Neural progenitor cell (in vitro differentiated cells): ENCODE measurements at regions not wholly inside any gene's neighbourhood (a gene's known extent, or its start where the extent isn't known, plus 50 kb on each side); places are given as distances from the start of the nearest gene placed in this dataset.

Experiments used
- DNase-seq: peaks from one replicate; pipeline ENCODE4 v3.0.0-alpha.2; 2016; ENCODE audit warnings: low spot score
- H2AFZ ChIP-seq: fragments of 200-600 bp; sonication (generic); replicated peaks from 2 replicates; pipeline ENCODE4 v1.6.1; 2016; ENCODE audit warnings: antibody characterized with exemption
- H3F3A ChIP-seq: fragments of 200-600 bp; sonication (generic); 2 replicates; pipeline ENCODE4 v1.6.1; 2016; ENCODE audit warnings: antibody characterized with exemption, low read depth
- H3K27ac ChIP-seq: fragments of 200-600 bp; sonication (generic); 2 replicates; pipeline ENCODE4 v1.5.1; 2016; ENCODE audit warnings: mild to moderate bottlenecking
- H3K27me3 ChIP-seq: fragments of 200-600 bp; sonication (generic); 2 replicates; pipeline ENCODE4 v1.6.1; 2016; ENCODE audit warnings: mild to moderate bottlenecking, moderate library complexity
- H3K36me3 ChIP-seq: fragments of 200-600 bp; sonication (generic); 2 replicates; pipeline ENCODE4 v1.5.1; 2016
- H3K4me1 ChIP-seq: fragments of 200-600 bp; sonication (generic); 2 replicates; pipeline ENCODE4 v1.6.1; 2016; ENCODE audit warnings: mixed run types
- H3K4me2 ChIP-seq: fragments of 200-600 bp; sonication (generic); 2 replicates; pipeline ENCODE4 v1.6.1; 2016
- H3K4me3 ChIP-seq: fragments of 200-600 bp; sonication (generic); 2 replicates; pipeline ENCODE4 v1.5.1; 2016
- H3K79me2 ChIP-seq: fragments of 200-600 bp; sonication (generic); 2 replicates; pipeline ENCODE4 v1.6.1; 2016; ENCODE audit warnings: low read depth
- H3K9ac ChIP-seq: fragments of 200-600 bp; sonication (generic); 2 replicates; pipeline ENCODE4 v1.6.1; 2016
- H3K9me3 ChIP-seq: fragments of 200-600 bp; sonication (generic); 2 replicates; pipeline ENCODE4 v1.5.1; 2016; ENCODE audit warnings: low read depth
- H4K20me1 ChIP-seq: fragments of 200-600 bp; sonication (generic); 2 replicates; pipeline ENCODE4 v1.6.1; 2016; ENCODE audit warnings: low read depth
- H3K27ac Mint-ChIP-seq: 3 replicates; pipeline ENCODE4 v1.8.0; 2021; ENCODE audit warnings: mixed read lengths
- H3K27me3 Mint-ChIP-seq: 2 replicates; pipeline ENCODE4 v1.8.0; 2022; ENCODE audit warnings: low read depth, mild to moderate bottlenecking, inconsistent platforms, moderate library complexity, mixed read lengths; ENCODE audit not compliant: insufficient read depth
- H3K36me3 Mint-ChIP-seq: 3 replicates; pipeline ENCODE4 v1.8.0; 2021; ENCODE audit warnings: mixed read lengths
- H3K4me1 Mint-ChIP-seq: 3 replicates; pipeline ENCODE4 v1.8.0; 2021; ENCODE audit warnings: mixed read lengths
- H3K4me3 Mint-ChIP-seq: 3 replicates; pipeline ENCODE4 v1.8.0; 2021; ENCODE audit warnings: mild to moderate bottlenecking, moderate library complexity, mixed read lengths
- H3K9me3 Mint-ChIP-seq: 3 replicates; pipeline ENCODE4 v1.8.0; 2020; ENCODE audit warnings: mixed read lengths
- CTCF ChIP-seq: fragments of 200-600 bp; sonication (generic); IDR thresholded peaks from 2 replicates; pipeline ENCODE4 v1.5.1; 2017; ENCODE audit warnings: antibody characterized with exemption, mild to moderate bottlenecking
- EZH2 ChIP-seq: fragments of 200-600 bp; sonication (generic); IDR thresholded peaks from 2 replicates; pipeline ENCODE4 v1.6.1; 2017; ENCODE audit warnings: antibody characterized with exemption, mild to moderate bottlenecking, moderate library complexity
- EZH2phosphoT487 ChIP-seq: fragments of 200-600 bp; sonication (generic); IDR thresholded peaks from 2 replicates; pipeline ENCODE4 v1.6.1; 2017; ENCODE audit warnings: antibody characterized with exemption

GRCh38 chr10:90149563-90149962 is 448.2 kb downstream of the KIF20B start:
- H3K4me1 ChIP-seq: no peaks in the 10 kb centered on the region
- H3K36me3 ChIP-seq: no peaks in the 10 kb centered on the region
- no peaks in the 10 kb centered on the region for H3F3A ChIP-seq
- no peaks in the 10 kb centered on the region for H3K9me3 ChIP-seq
- H3K9ac ChIP-seq: no peak overlapping the region
- Mint-ChIP-seq H3K27me3 (no peaks in the 10 kb centered on the region), H3K4me1 (no peaks in the 10 kb centered on the region), H3K4me3 (no peak overlapping the region), H3K27ac (no peak overlapping the region), H3K9me3 (no peaks in the 10 kb centered on the region), H3K36me3 (no peaks in the 10 kb centered on the region)
- TF ChIP-seq EZH2phosphoT487 (no peak), CTCF (no peak), EZH2 (no peak)
- H3K27me3 ChIP-seq: no peaks in the 10 kb centered on the region
- no peaks in the 10 kb centered on the region for H3K79me2 ChIP-seq
- no peak overlapping the region for H3K4me3 ChIP-seq
- no peak overlapping the region for H3K27ac ChIP-seq
- no peaks in the 10 kb centered on the region for H4K20me1 ChIP-seq
- no peak overlapping the region for H3K4me2 ChIP-seq
- no peak for DNase-seq
- H2AFZ ChIP-seq: no peak overlapping the region

- no peaks in the 10 kb centered on the region for H3K79me2 ChIP-seq
- no peaks in the 10 kb centered on the region for H3K4me1 Mint-ChIP-seq
- no peak for DNase-seq
- H3K9me3 Mint-ChIP-seq: no peaks in the 10 kb centered on the region
- no peaks in the 10 kb centered on the region for H3K36me3 ChIP-seq
- no peak overlapping the region for H3K27ac ChIP-seq
- TF ChIP-seq EZH2phosphoT487: no peak
- no peak for TF ChIP-seq CTCF
- TF ChIP-seq EZH2: no peak
- no peaks in the 10 kb centered on the region for H3F3A ChIP-seq
- H4K20me1 ChIP-seq: no peaks in the 10 kb centered on the region
- H3K4me3 ChIP-seq: no peak overlapping the region
- H3K9ac ChIP-seq: no peak overlapping the region
- no peak overlapping the region for H3K4me2 ChIP-seq
- no peak overlapping the region for H3K4me3 Mint-ChIP-seq
- H3K4me1 ChIP-seq: no peaks in the 10 kb centered on the region
- no peak overlapping the region for H2AFZ ChIP-seq
- no peak overlapping the region for H3K27ac Mint-ChIP-seq
- H3K36me3 Mint-ChIP-seq: no peaks in the 10 kb centered on the region
- H3K27me3 ChIP-seq: no peaks in the 10 kb centered on the region
- H3K27me3 Mint-ChIP-seq: peaks cover 3% of the 10 kb centered on the region
- H3K9me3 ChIP-seq: no peaks in the 10 kb centered on the region
Measured at GRCh38 chr10:90162271-90162853, 461.0 kb downstream of the KIF20B start.

GRCh38 chr10:90167174-90168064 is 466.0 kb downstream of the KIF20B start:
- H3K9me3 Mint-ChIP-seq: no peaks in the 10 kb centered on the region
- H3F3A ChIP-seq: no peaks in the 10 kb centered on the region
- no peaks in the 10 kb centered on the region for H3K79me2 ChIP-seq
- no peak for TF ChIP-seq EZH2phosphoT487
- TF ChIP-seq EZH2: no peak
- no peak for TF ChIP-seq CTCF
- H3K4me1 ChIP-seq: no peaks in the 10 kb centered on the region
- H3K9me3 ChIP-seq: no peaks in the 10 kb centered on the region
- H3K9ac ChIP-seq: no peak overlapping the region
- no peak overlapping the region for H3K4me3 ChIP-seq
- H2AFZ ChIP-seq: no peak overlapping the region
- no peak for DNase-seq
- no peaks in the 10 kb centered on the region for H3K36me3 Mint-ChIP-seq
- no peak overlapping the region for H3K4me2 ChIP-seq
- H3K27me3 Mint-ChIP-seq: peaks cover 3% of the 10 kb centered on the region
- H3K36me3 ChIP-seq: no peaks in the 10 kb centered on the region
- H3K27me3 ChIP-seq: no peaks in the 10 kb centered on the region
- no peak overlapping the region for H3K4me3 Mint-ChIP-seq
- no peak overlapping the region for H3K27ac ChIP-seq
- no peaks in the 10 kb centered on the region for H4K20me1 ChIP-seq
- H3K4me1 Mint-ChIP-seq: no peaks in the 10 kb centered on the region
- H3K27ac Mint-ChIP-seq: no peak overlapping the region
